Dermis microvascular lymphatic vessel endothelial cell (primary cell): ENCODE measurements at regions not wholly inside any gene's neighbourhood (a gene's known extent, or its start where the extent isn't known, plus 50 kb on each side); places are given as distances from the start of the nearest gene placed in this dataset.

Experiments used
- DNase-seq, 2 donors: peaks; one replicate each; pipeline versions ENCODE4 v3.0.0 to v3.0.0-alpha.2; 2010; ENCODE audit warnings: low read depth in 2 of 2

DNA sequence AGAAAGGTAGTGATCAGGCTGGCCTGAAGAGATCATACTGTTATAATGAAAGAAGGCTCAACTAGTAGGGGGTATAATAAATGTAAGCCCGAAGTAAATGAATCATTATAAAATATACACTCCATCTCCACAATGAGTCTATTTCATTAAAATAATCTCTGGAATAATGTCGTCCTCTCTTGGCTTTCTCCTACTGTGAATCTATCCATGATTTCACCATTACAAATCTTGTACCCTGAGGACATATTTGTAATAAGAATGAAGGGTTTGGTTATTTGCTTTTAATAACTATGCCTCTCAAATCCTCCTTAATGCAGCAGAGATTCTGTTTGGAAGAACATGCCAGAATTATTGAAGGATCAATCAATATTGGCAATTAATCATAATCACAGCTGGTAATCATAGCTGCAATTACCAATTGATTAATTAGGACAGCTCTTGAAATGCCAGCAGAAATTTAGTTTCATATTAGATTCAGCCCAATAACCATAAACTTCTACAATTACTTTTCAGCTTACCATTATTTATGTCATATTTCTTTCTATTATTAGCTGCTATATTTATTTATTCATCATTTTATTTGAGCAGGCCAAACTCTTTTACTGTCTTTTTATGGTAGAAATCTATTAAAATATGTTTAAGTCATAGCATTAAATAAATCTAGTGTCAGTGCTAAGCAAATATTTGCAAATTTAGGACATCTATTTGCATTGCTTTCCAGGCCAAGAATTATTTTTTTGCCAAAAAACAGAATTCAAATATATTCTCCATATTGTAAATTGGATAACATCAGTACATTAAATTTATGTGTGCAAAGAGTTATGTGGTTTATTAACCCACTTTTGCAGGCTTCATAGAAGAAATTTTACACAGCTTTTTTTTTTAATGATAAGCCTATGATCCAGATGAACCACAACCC, 588.4 kb upstream of the LRRC4C start:
- no peak for DNase-seq

DNA sequence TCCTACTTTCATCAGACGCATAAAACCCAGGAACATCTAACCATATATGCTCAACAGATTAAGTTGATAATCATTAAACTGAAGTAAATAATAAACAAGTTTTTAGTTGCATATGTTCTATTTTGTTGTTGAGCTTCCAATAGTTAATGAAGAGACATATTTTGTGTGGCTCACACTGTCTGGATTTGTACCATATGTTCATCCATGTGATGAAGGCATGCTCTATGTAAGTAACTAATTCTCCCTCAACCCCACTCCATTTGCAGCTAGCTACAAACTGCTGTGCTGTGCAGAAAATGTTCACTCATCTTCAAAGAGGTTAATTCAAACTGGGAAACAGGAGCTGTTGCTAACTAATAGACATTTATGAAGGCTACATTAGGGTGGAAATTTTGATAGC, 589.7 kb upstream of the LRRC4C start:
- DNase-seq = no peak

DNA sequence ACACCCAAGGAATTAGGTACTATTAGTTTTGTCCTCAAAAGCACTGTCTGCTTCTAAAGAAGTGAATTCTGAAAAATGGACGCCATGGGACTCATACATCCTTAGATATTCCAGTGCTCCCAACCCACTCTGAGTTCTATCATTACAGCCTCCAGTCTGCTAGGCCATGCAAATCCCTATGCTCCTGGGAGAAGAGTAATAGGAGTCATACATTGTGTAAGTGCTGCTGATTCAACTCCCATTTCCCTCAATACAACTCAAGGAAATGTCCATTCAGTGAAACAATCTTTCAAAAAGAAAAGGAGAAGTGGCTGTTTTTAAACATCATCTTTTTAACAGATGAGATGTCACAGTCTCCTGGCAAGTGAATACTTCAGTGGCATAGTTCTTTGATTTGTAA, 590.2 kb upstream of the LRRC4C start:
- no peak for DNase-seq

DNA sequence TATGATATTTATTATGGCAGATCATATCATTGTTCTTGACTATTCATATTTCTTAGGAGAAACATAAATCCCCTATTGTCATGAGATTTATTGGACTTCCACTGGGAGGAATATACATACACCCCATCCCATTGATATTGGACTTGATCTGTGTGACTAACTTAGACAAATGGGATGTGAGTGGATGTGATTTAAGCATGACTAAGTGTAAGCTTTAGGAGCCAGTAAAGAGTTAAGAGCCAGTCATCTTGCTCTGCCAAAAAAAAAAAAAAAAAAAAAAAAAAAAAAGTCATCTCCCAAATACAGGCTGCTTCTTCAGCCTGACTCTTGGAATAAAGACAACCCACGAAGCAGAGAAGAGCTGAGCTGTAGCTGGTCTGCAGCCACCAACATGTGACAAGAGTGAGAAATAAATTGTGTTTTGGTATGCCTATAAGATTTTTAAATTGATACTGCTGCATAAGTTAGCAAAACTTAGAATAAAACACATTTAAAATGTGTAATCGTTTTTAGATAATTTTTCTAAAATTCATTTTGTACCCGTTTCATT, 595.0 kb upstream of the LRRC4C start:
- DNase-seq = no peak

DNA sequence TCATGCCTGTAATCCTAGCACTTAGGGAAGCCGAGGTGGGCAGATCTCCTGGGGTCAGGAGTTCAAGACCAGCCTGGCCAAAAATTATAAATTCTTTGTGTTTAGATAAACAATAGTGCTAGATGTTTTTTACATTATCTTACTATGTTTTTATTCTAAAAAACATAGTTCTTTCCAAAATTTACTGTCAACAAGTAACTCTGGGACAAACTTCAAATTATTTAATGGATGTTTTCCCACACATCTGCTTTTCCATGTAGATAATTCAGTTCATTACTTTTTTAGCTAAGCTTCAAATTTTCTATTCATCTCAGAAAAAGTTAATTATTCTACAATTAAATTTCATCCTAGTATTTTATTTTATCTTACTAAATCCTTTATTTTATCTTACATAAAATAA, 596.2 kb upstream of the LRRC4C start:
- DNase-seq = no peak

DNA sequence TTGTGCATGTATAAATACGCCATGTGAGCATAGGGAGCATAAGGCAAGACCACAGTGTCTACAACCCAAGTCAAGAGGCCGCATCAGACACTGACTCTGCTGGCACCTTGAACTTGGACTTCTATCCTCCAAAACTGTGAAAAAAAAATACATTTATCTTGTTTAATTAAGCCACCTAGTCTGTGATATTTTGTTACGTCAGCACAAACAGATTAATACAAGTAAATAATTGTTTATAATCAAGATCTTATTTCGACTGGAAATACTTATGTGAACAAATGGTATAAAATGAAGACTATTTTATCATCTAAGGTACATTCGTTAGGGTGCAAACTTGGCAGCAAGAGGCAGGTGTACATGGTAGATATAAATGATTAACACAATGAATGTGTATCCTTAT, 599.3 kb upstream of the LRRC4C start:
- DNase-seq = no peak

DNA sequence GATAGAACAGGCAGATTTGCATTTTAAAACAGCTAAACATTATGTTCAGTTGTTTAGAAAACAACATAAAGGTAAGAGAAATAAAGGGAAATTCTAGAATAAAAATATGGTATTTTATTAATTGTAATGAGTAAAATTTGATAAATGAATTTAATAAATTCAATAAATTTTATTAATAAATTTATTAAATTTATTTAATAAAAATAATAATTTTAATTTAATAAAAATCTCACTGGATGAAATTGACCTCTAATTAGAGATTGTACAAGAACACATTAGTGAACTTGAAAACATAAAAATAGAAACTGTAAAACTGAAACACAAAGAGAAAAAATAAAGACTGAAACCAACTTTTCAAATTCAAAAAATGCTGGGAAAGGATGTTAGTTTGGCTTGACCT, 605.7 kb upstream of the LRRC4C start:
- DNase-seq = no peak

DNA sequence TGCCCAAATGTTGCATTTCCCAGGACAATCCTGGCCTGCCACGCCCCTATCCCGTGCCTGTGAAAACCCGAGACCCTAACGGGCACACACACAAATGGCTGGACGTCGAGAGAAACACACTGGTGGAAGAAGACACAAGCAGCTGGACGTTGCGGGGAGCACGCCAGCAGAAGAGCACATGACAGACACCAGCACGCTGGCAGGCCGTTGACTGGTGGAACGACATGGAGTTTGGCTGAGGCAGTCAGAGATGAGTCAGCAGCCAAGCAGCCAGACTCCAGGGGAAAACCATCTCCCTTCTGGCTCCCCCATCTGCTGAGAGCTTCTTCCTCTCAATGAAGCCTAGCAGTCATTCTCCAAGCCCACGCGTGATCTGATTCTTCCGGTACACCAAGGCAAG, 606.7 kb upstream of the LRRC4C start:
- no peak for DNase-seq

DNA sequence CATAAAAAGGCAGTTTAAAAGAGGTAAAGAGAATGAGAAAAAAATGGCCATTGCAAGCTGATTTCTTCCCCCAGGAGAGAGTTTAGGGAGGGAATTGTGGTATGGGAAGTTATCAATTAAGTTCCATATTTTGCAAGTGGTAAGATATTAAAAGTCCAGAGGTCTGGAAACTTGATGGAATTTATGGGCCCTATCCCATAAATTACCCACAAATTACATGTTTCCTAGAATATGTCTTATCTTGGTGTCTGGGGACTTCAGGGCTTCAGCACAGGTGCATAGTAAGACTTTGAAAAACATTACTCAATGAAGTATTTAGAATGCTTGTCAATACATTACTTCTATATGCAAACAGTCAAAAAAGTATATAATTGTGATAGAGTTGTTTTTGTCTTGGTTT, 614.9 kb upstream of the LRRC4C start:
- DNase-seq = no peak

DNA sequence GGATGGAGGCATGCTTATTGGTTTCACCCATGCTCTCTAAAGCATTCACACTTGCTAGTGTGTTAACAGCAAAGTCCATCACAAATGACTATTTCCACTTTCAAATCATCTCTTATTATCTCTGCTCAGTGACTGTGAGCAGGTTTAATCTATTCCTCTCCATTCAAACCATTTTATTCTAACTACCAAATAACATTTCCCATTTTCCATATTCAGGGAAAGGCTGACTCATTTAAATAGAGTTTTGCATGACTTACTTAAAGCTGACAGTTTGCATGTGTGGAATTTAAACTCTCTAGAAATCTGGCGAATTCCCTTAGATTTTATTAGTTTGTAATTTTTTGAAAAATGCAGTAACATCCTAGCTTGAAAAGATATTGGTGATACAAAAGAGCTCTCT, 615.7 kb upstream of the LRRC4C start:
- DNase-seq = no peak

DNA sequence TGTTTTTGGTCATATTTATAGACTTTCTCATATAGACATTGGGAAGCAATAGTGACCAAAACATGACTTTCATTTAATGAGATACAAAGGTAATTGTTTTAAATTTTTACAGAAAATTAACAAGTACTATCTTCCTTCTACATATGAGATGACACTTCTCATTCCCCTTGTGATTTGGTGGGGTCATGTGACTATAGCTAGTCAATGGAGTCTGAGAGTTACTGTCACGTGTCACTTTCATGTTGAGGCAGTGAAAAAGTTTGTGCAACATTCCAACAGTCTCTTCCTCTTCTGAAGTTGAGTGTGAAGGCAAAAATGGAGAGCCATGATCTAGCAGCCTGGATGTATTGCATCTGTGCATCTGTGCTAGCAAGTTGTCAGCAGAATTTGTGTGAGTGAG, 618.3 kb upstream of the LRRC4C start:
- DNase-seq = no peak

DNA sequence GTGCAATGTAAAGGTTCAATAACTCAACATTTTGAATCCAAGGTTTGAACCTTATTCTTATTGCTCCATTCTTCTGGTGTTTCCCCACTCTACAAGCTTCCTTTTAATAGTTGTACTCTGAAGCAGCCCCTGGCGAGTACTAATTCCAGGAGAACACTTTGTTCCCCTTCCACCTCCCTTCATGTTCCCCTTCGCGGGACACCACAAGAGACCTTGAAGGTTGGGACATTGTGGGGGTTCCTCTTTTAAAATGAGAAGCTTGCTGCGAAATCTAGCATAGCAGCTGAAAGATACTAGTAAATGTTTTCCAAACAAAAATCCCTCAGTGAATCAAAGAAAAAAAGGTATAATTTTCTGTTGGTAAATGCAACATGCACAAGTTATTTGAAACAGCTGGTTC, 626.3 kb upstream of the LRRC4C start:
- DNase-seq = no peak

DNA sequence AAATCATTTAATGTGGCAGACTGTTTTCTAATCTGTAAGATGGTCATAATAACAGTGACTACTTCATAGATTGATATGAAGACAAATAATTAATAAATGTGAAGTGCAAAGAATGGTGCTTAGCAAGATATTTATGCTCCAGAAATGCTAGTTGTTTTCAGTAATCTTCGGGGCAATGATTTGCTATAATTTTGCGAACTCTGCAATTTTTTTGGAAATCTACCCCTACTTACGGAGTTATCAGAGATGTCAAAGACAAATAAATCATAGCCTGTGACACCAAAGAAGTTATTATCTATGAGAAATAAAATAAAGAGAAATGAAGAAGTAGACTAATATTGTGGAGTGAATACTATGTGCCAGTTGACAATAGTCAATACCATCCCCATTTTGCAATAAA, 634.1 kb upstream of the LRRC4C start:
- DNase-seq = no peak

DNA sequence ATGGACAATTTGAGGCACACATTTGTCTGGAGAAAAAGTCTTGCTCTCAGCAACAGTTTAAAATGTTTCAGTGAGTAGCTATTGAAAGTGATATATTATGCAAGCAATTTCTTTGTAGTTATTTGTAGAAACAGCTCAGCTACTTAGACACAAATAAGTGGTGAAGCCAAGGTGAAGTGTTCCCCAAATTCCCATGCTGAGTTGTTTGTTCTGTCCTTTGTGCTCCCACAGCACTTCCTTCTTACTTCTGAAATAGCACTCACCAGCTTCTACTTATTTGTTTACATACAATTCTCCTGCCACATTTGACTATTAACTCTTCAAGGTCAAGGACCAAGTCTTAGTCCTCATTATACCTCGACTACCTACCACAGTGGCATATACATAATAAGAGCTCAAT, 638.6 kb upstream of the LRRC4C start:
- no peak for DNase-seq

DNA sequence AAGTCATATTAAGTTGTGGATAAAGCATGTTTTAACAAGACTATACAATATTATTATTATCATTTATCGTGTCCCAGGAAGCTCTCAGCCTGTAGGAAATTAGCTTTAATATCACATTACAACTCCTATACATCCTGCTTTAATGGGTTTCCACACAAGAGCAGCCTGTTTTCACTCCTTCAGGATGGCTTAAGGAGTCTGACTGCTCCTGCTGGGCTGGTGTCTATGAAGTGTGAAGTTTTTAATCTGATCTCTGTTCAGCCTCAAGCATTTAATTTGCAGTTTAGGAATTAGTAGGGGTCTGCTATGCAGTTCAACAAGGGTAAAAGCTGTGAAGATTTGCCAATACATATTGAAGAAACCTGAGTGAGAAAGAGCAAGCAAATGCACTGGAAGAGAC, 653.4 kb upstream of the LRRC4C start:
- DNase-seq = no peak

DNA sequence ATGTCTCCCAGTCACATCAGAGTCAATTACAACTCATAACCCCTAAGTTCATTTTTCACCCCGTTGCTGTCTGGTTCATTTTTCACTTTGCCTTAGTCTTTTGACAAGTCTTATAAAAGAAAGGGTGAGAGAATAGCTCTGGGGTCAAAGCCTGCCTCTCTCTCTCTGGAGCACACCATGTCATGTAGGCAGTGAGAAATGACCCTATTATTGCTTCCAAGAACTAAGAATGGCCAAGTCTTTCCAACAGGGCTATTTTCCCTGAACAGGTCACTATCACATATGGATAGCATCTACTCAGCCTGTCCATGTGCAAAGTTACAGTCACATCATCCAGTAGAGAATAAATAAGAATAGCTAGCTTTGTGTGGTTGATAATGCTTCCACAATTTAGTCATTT, 655.5 kb upstream of the LRRC4C start:
- no peak for DNase-seq

DNA sequence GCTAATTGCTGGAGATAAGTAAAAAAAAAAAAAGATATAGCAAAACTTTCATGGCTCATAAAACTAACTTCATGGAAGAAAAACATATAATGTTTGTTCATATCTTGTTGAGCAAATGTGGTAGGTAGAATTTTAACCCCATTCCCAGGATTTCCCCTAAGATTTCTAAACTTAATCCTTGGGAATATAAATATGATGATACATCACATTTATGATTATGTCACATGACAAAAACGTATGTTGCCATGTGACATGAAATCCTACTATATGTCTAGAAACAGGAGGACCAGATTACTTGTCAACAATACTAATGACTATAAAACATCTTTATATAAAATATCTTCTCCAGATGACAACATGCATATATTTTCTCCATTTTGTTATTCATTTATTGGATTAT, 679.0 kb upstream of the LRRC4C start:
- no peak for DNase-seq

DNA sequence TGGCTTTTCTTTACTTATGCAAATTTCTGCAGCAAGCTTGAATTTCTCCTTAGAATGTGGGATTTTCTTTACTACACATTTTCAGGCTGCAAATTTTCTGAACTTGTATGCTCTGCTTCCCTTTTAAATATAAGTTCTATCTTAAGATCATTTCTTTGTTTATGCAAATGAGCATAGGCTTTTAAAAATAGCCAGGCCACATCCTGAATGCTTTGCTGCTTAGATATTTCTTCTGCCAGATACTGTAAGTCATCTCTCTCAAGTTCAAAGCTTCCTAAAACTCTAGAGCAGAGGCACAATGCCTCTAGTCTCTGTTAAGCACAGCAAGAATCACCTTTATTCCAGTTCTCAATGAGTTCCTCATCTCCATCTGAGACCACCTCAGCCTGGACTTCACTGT, 685.9 kb upstream of the LRRC4C start:
- no peak for DNase-seq

DNA sequence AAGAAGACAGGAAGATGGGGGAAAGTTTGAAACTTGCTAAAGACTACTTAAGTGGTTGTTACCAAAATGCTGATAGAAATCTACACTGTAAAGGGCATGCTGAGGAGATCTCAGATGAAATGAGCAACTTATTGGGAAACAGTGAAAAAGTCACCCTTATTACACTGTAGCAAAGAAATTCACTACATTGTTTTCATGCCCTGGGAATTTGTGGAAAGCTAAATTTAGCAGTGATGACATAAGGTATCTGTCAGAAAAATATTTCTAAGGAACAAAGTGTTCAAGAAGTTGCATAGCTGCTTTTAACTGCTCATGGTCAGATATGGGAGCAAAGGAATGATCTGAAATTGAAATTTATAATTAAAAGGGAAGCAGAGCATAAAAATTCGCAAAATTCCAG, 702.4 kb upstream of the LRRC4C start:
- no peak for DNase-seq

DNA sequence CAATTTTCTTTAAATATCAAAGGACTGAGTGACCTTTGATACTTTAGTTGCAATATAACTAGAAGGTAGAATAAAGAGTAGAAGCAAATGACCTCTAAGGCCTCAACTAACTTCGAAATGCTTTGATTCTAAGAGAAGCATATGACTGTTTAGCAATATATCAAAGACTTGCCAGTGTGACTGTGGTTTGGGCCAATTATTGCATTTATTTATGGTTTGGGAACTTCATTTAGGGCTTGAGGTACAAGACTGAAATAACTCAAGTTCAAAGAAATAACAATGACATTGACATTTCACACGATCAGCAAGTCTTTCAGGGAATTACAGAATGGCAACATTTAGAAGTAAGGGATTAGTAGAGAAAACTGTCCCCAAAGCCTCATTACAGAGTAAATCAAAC, 709.7 kb upstream of the LRRC4C start:
- no peak for DNase-seq

DNA sequence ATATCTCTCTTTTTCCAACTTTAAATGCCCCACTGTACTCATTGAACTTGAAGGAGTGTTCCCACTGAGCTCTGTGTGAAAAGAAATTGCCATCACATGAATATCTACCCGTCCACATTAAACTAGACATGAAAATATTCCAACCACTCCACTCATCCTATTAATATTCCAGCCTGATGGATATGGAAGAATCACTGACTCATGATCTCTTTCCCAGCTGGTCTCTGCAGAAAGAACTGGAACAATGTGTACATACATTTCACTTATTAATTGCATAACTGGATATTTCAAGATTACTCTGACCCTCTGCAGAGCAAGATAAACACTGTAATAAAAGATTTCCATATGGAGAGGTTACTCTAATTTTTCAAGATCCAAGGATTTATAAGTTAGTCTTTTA, 711.1 kb upstream of the LRRC4C start:
- DNase-seq = no peak

DNA sequence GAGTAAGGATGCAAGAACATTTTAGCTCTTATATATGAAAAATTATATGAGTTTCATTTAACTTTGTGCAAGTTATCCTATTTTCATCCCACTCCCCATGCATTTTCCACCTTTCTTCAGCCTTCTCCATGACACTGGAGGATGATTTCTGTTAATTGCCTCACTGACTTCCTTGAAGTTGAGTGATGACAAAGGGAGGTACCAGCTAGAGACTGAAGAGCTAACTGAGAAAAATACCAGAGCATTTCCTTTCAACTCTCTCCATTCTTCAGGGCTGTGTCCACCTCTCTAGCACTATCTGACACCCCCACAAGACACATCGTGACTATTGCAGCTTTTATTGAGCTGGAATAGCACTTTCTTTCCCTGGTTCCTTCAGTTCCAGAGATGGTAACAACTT, 711.6 kb upstream of the LRRC4C start:
- no peak for DNase-seq

DNA sequence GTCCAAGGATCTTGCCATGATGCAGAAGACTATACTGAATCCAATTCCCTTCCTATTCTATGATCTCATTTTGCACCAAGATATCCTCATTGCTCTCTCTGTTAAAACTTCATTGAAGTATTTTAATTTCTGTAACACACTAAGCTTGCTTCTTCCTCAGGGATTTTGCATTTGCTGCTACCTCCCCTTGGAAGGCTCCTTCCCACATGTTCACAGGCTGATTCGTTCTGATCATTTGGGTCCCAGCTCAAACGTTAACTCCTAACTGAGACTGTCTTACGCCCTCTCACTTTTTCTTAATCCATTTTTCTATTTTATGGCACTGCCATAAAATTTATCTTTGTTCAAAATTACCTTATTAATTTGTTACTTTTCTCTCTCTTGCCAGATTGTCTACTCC, 713.0 kb upstream of the LRRC4C start:
- no peak for DNase-seq

DNA sequence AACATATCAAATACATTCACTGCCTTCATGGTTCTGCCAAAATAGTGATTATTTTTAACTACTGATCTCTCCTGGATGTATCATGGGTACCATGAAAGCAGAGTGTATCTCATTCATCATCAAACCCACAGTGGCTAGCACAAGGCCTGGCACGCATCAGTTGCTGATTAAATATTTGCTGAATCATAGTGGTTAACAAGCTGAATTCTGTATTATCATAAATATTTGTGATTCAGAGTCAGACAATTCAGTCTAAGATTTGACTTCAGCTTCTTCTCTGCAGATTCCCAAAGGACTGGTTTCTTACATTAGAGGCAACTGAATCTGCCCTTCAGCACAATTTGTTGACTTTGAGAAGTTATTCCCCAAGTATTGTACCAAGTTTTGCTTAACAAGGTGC, 715.8 kb upstream of the LRRC4C start:
- DNase-seq = no peak
